Right lobe of liver (tissue), 6 donors: ENCODE measurements at regions not wholly inside any gene's neighbourhood (a gene's known extent, or its start where the extent isn't known, plus 50 kb on each side); places are given as distances from the start of the nearest gene placed in this dataset.

Experiments used
- ATAC-seq, 4 donors: fragments of 200-7000 bp; cut with Tn5 transposase; one replicate each; pipeline ENCODE4 v1.9.1; 2020; ENCODE audit warnings: mild to moderate bottlenecking in 4 of 4, moderate library complexity in 4 of 4
- DNase-seq, 3 donors: peaks; one replicate each; pipeline ENCODE4 v3.0.0-alpha.2; 2020
- H3K27ac ChIP-seq, 3 donors: fragments of 200-600 bp; one replicate each; pipeline ENCODE4 v1.8.0; 2022
- H3K27me3 ChIP-seq, 2 donors: fragments of 200-600 bp; one replicate each; pipeline ENCODE4 v1.8.0; 2022
- H3K36me3 ChIP-seq, 4 donors: fragments of 200-600 bp; sonication (generic) in 1 of 4; one replicate each; pipeline versions ENCODE4 v1.5.1 to v1.8.0; 2017 to 2022; ENCODE audit warnings: control low read depth in 1 of 4
- H3K4me1 ChIP-seq, 4 donors: fragments of 200-600 bp; sonication (generic) in 1 of 4; one replicate each; pipeline versions ENCODE4 v1.5.1 to v1.8.0; 2017 to 2022; ENCODE audit warnings: control low read depth in 1 of 4
- H3K4me3 ChIP-seq, 3 donors: fragments of 200-600 bp; one replicate each; pipeline ENCODE4 v1.8.0; 2022
- H3K9me3 ChIP-seq, 4 donors: fragments of 200-600 bp; sonication (generic) in 1 of 4; one replicate each; pipeline versions ENCODE4 v1.5.1 to v1.8.0; 2017 to 2022; ENCODE audit warnings: control low read depth in 1 of 4
- POLR2A ChIP-seq: fragments of 450-650 bp; IDR thresholded peaks from one replicate; pipeline ENCODE4 v1.6.1; 2017; ENCODE audit warnings: antibody characterized with exemption, mild to moderate bottlenecking
- WGBS: methylation state at CpG from one replicate; pipeline ENCODE4 v1.1.6; 2018; ENCODE audit warnings: low coverage, low lambda C conversion rate; ENCODE audit not compliant: insufficient coverage; ENCODE audit errors: missing lambda C conversion rate; 5-methylcytosine and 5-hydroxymethylcytosine counted together
- intact Hi-C, 2 donors: fragments of 100-400 bp; cut with DNase I; formaldehyde crosslinking; loops; one replicate each; pipeline versions ENCODE4 v1.11.2 to v1.14.1; 2022
- TF ChIP-seq, protein P1 (sequence below), 4 donors: fragments of 200-600 bp in 3 of 4; fragments of 450-650 bp in 1 of 4; IDR thresholded peaks; one replicate each; pipeline versions ENCODE4 v1.5.1 to v1.8.0; 2016 to 2022; ENCODE audit warnings: antibody characterized with exemption in 4 of 4, mild to moderate bottlenecking in 2 of 4
- donor health status: DM: no; HTN: yes; CAD: no.
- donor health status: DM: no; HTN: no; CAD: no.
- donor health status: DM: no; HTN: no; CAD: no.
- donor health status: DM: no; HTN: yes; CAD: no.
- donor health status: DM: no; HTN: yes; CAD: no.

GRCh38 chr15:27650244-27650643 lies 448.9 kb downstream of the OCA2 start:
- intact Hi-C loops = no loop called here
- DNase-seq (no peak), ATAC-seq (no peak)
- H3K9me3 ChIP-seq = no peaks in the 10 kb centered on the region
- H3K36me3 ChIP-seq = no peaks in the 10 kb centered on the region
- TF ChIP-seq POLR2A = no peak
- TF ChIP-seq, protein P1, sequence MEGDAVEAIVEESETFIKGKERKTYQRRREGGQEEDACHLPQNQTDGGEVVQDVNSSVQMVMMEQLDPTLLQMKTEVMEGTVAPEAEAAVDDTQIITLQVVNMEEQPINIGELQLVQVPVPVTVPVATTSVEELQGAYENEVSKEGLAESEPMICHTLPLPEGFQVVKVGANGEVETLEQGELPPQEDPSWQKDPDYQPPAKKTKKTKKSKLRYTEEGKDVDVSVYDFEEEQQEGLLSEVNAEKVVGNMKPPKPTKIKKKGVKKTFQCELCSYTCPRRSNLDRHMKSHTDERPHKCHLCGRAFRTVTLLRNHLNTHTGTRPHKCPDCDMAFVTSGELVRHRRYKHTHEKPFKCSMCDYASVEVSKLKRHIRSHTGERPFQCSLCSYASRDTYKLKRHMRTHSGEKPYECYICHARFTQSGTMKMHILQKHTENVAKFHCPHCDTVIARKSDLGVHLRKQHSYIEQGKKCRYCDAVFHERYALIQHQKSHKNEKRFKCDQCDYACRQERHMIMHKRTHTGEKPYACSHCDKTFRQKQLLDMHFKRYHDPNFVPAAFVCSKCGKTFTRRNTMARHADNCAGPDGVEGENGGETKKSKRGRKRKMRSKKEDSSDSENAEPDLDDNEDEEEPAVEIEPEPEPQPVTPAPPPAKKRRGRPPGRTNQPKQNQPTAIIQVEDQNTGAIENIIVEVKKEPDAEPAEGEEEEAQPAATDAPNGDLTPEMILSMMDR (IDR thresholded peaks at IDR 0.05) = no peak
- 35% methylated on average over 2 of the region's 2 CpGs for WGBS
- H3K4me3 ChIP-seq = no peak overlapping the region
- H3K4me1 ChIP-seq = no peaks in the 10 kb centered on the region
- no peak overlapping the region for H3K27ac ChIP-seq
- no peaks in the 10 kb centered on the region for H3K27me3 ChIP-seq

GRCh38 chr15:27648359-27648758 lies 450.8 kb downstream of the OCA2 start:
- no peak for DNase-seq
- Histone ChIP-seq H3K27ac (no peak overlapping the region), H3K4me1 (no peaks in the 10 kb centered on the region), H3K9me3 (no peaks in the 10 kb centered on the region), H3K27me3 (no peaks in the 10 kb centered on the region), H3K4me3 (no peak overlapping the region), H3K36me3 (no peaks in the 10 kb centered on the region)
- no peak for ATAC-seq
- intact Hi-C loops = no loop called here
- no peak for TF ChIP-seq POLR2A
- TF ChIP-seq, protein P1 (IDR thresholded peaks at IDR 0.05) = no peak
- 40% methylated on average over 4 of the region's 4 CpGs for WGBS

DNA sequence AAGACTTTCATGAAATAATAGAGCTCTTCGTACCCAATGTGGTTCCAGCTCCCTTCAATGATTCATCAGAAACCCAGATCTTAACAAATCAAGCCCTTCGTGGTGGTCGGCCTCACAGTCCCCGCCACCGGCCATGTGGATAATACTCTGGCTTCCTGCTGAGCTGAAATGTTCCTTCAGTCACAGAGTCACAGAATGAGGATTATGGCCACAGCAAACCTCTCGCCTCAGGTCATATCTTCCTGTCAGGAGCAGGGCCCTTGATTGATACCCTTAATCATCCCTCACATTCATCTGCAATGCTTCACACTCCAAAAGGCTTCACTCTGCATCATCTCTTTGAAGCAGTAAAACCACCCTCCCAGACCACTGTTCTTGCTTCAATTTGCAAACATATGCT lies 452.6 kb downstream of the OCA2 start:
- intact Hi-C loops = no loop called here
- Histone ChIP-seq H3K36me3 (no peaks in the 10 kb centered on the region), H3K4me3 (no peak overlapping the region), H3K4me1 (no peaks in the 10 kb centered on the region), H3K9me3 (no peaks in the 10 kb centered on the region), H3K27me3 (no peaks in the 10 kb centered on the region), H3K27ac (no peak overlapping the region)
- DNase-seq (no peak), ATAC-seq (no peak)
- TF ChIP-seq, protein P1 (IDR thresholded peaks at IDR 0.05) = no peak
- no peak for TF ChIP-seq POLR2A
- WGBS = 30% methylated on average over 3 of the region's 6 CpGs

DNA sequence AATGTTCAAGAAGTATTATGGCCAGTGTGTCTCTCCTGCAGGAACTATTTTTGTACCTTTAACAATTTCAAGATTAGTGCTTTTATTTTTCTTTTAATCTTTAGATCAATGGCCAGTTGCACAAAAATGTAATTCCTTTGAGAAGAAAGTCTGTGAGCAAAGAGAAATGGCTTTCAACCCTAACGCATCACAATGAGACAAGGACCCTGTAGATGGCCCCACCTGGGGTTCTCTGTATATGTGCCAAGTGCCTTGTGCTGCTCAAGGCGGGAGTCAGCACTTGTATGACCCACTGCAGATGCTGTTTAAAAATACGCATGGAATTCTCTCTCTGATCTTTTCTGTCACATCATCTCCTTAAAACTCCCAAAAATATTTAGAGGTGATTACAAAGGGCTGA lies 453.4 kb downstream of the OCA2 start:
- 57% methylated on average over 3 of the region's 3 CpGs for WGBS
- intact Hi-C loops = no loop called here
- no peak for TF ChIP-seq POLR2A
- TF ChIP-seq, protein P1 (IDR thresholded peaks at IDR 0.05) = no peak
- no peak for DNase-seq
- ATAC-seq = no peak
- no peaks in the 10 kb centered on the region for H3K27me3 ChIP-seq
- H3K9me3 ChIP-seq = no peaks in the 10 kb centered on the region
- no peaks in the 10 kb centered on the region for H3K36me3 ChIP-seq
- H3K4me3 ChIP-seq = no peak overlapping the region
- H3K4me1 ChIP-seq = no peaks in the 10 kb centered on the region
- H3K27ac ChIP-seq = no peak overlapping the region

DNA sequence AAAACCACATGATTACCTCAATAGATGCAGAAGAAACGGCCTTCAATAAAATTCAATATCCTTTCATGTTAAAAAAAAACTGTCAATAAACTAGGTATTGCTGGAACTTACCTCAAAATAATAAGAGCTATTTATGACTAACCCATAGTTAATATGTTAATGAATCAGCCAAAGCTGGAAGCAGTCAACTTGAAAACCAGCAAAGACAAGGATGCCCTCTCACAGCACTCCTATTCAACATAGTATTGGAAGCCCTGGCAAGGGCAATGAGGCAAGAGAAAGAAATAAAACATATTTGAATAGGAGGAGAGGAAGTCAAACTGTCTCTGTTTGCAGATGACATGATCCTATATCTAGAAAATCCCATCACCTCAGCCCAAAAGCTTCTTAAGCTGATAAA lies 456.1 kb downstream of the OCA2 start:
- H3K4me3 ChIP-seq = no peak overlapping the region
- no peaks in the 10 kb centered on the region for H3K27me3 ChIP-seq
- no peak overlapping the region for H3K27ac ChIP-seq
- ATAC-seq (no peak), DNase-seq (no peak)
- no peaks in the 10 kb centered on the region for H3K9me3 ChIP-seq
- TF ChIP-seq, protein P1 (IDR thresholded peaks at IDR 0.05) = no peak
- no peak for TF ChIP-seq POLR2A
- intact Hi-C loops = no loop called here
- WGBS = 11% methylated on average over 1 of the region's 1 CpG
- no peaks in the 10 kb centered on the region for H3K4me1 ChIP-seq
- no peaks in the 10 kb centered on the region for H3K36me3 ChIP-seq
